Astrocyte (in vitro differentiated cells and primary cell): ENCODE measurements at regions not wholly inside any gene's neighbourhood (a gene's known extent, or its start where the extent isn't known, plus 50 kb on each side); places are given as distances from the start of the nearest gene placed in this dataset.

Experiments used
- DNase-seq: peaks from one replicate; pipeline ENCODE4 v3.0.0-alpha.2; 2010; ENCODE audit warnings: low read depth
- FAIRE-seq: peaks from 2 replicates; lab custom pipeline; 2011; peaks lifted over from hg19 to GRCh38; lab: Jason Lieb, UNC
- H2AFZ ChIP-seq: 2 replicates; pipeline ENCODE4 v1.6.0; 2012; ENCODE audit warnings: low read depth, low read length, inconsistent platforms
- H3K27ac ChIP-seq: 2 replicates; pipeline ENCODE4 v1.5.1; 2011; ENCODE audit warnings: low read depth, low read length, inconsistent platforms
- H3K27me3 ChIP-seq: 2 replicates; pipeline ENCODE4 v1.6.0; 2011; ENCODE audit warnings: low read length, inconsistent platforms; ENCODE audit not compliant: insufficient read depth
- H3K36me3 ChIP-seq: 2 replicates; pipeline ENCODE4 v1.5.1; 2011; ENCODE audit warnings: low read length, inconsistent platforms; ENCODE audit not compliant: insufficient read depth
- H3K4me1 ChIP-seq: 2 replicates; pipeline ENCODE4 v1.5.1; 2011; ENCODE audit warnings: low read length, inconsistent platforms; ENCODE audit not compliant: insufficient read depth
- H3K4me2 ChIP-seq: 2 replicates; pipeline ENCODE4 v1.6.0; 2012; ENCODE audit warnings: low read length, inconsistent platforms
- H3K4me3 ChIP-seq: 2 replicates; pipeline ENCODE4 v1.5.1; 2011; ENCODE audit warnings: low read depth, mild to moderate bottlenecking, low read length, inconsistent platforms; ENCODE audit not compliant: insufficient read depth
- H3K79me2 ChIP-seq: 2 replicates; pipeline ENCODE4 v1.6.0; 2012; ENCODE audit warnings: mild to moderate bottlenecking, low read length, inconsistent platforms; ENCODE audit not compliant: insufficient read depth
- H3K9ac ChIP-seq: 2 replicates; pipeline ENCODE4 v1.6.0; 2012; ENCODE audit warnings: mild to moderate bottlenecking, low read length, inconsistent platforms
- H3K9me3 ChIP-seq: 2 replicates; pipeline ENCODE4 v1.5.1; 2012; ENCODE audit warnings: low read depth, mild to moderate bottlenecking, low read length, inconsistent platforms; ENCODE audit not compliant: insufficient read depth
- H4K20me1 ChIP-seq: 2 replicates; pipeline ENCODE4 v1.6.0; 2012; ENCODE audit warnings: low read length, inconsistent platforms; ENCODE audit not compliant: insufficient read depth
- H3K27ac Mint-ChIP-seq: one replicate; pipeline ENCODE4 v1.8.0; 2021; ENCODE audit warnings: mild to moderate bottlenecking, mixed read lengths; ENCODE audit not compliant: unreplicated experiment
- H3K27me3 Mint-ChIP-seq: one replicate; pipeline ENCODE4 v1.8.0; 2021; ENCODE audit warnings: low read depth, mixed read lengths; ENCODE audit not compliant: unreplicated experiment
- H3K36me3 Mint-ChIP-seq: one replicate; pipeline ENCODE4 v1.8.0; 2021; ENCODE audit warnings: low read depth, mixed read lengths; ENCODE audit not compliant: unreplicated experiment
- H3K4me1 Mint-ChIP-seq: one replicate; pipeline ENCODE4 v1.8.0; 2021; ENCODE audit warnings: low read depth, mixed read lengths; ENCODE audit not compliant: unreplicated experiment
- H3K4me3 Mint-ChIP-seq: one replicate; pipeline ENCODE4 v1.8.0; 2021; ENCODE audit warnings: mild to moderate bottlenecking, moderate library complexity, mixed read lengths; ENCODE audit not compliant: unreplicated experiment
- H3K9me3 Mint-ChIP-seq: one replicate; pipeline ENCODE4 v1.8.0; 2021; ENCODE audit warnings: mild to moderate bottlenecking, mixed read lengths; ENCODE audit not compliant: unreplicated experiment
- CTCF ChIP-seq: IDR thresholded peaks from 2 replicates; pipeline ENCODE4 v1.5.1; 2011; ENCODE audit warnings: low read depth, mild to moderate bottlenecking, inconsistent platforms, low read length, moderate library complexity; ENCODE audit not compliant: insufficient read depth
- EZH2 ChIP-seq: IDR thresholded peaks from 2 replicates; pipeline ENCODE4 v1.6.1; 2012; ENCODE audit warnings: mild to moderate bottlenecking, low read length, inconsistent platforms; ENCODE audit not compliant: insufficient read depth

- Histone ChIP-seq H4K20me1 (no peaks in the 10 kb centered on the region), H3K27me3 (no peaks in the 10 kb centered on the region), H3K9me3 (no peaks in the 10 kb centered on the region), H3K4me3 (no peak overlapping the region), H3K9ac (no peak overlapping the region), H3K79me2 (no peaks in the 10 kb centered on the region), H3K4me1 (peaks cover 8% of the 10 kb centered on the region), H3K4me2 (no peak overlapping the region), H3K36me3 (no peaks in the 10 kb centered on the region), H3K27ac (no peak overlapping the region), H2AFZ (no peak overlapping the region)
- H3K4me1 Mint-ChIP-seq = no peaks in the 10 kb centered on the region
- no peaks in the 10 kb centered on the region for H3K36me3 Mint-ChIP-seq
- H3K27ac Mint-ChIP-seq = no peak overlapping the region
- H3K9me3 Mint-ChIP-seq = no peaks in the 10 kb centered on the region
- no peak for DNase-seq
- H3K27me3 Mint-ChIP-seq = no peaks in the 10 kb centered on the region
- no peak for TF ChIP-seq EZH2
- TF ChIP-seq CTCF = no peak
- no peak overlapping the region for H3K4me3 Mint-ChIP-seq
- FAIRE-seq = no peak
Observed at GRCh38 chr3:106403371-106404145, 534.7 kb upstream of the CBLB start.

GRCh38 chr3:106413683-106414082 lies 544.9 kb upstream of the CBLB start:
- no peak overlapping the region for H3K4me3 Mint-ChIP-seq
- FAIRE-seq (no peak), DNase-seq (no peak)
- peaks cover 7% of the 10 kb centered on the region for H3K9me3 Mint-ChIP-seq
- no peaks in the 10 kb centered on the region for H3K79me2 ChIP-seq
- H3K4me2 ChIP-seq = no peak overlapping the region
- H3K4me1 Mint-ChIP-seq = no peaks in the 10 kb centered on the region
- H3K27me3 Mint-ChIP-seq = no peaks in the 10 kb centered on the region
- H3K9me3 ChIP-seq = no peaks in the 10 kb centered on the region
- H4K20me1 ChIP-seq = no peaks in the 10 kb centered on the region
- no peak overlapping the region for H2AFZ ChIP-seq
- no peaks in the 10 kb centered on the region for H3K27me3 ChIP-seq
- H3K36me3 Mint-ChIP-seq = peaks cover 3% of the 10 kb centered on the region
- no peak for TF ChIP-seq EZH2
- no peak for TF ChIP-seq CTCF
- H3K4me3 ChIP-seq = no peak overlapping the region
- no peaks in the 10 kb centered on the region for H3K4me1 ChIP-seq
- H3K36me3 ChIP-seq = no peaks in the 10 kb centered on the region
- no peak overlapping the region for H3K27ac Mint-ChIP-seq
- H3K27ac ChIP-seq = no peak overlapping the region
- no peak overlapping the region for H3K9ac ChIP-seq

- H3K4me3 Mint-ChIP-seq = no peak overlapping the region
- no peak overlapping the region for H3K4me3 ChIP-seq
- no peaks in the 10 kb centered on the region for H3K36me3 Mint-ChIP-seq
- FAIRE-seq (no peak), DNase-seq (no peak)
- no peak overlapping the region for H3K9ac ChIP-seq
- H3K27me3 Mint-ChIP-seq = no peaks in the 10 kb centered on the region
- TF ChIP-seq CTCF = no peak
- no peak for TF ChIP-seq EZH2
- no peak overlapping the region for H2AFZ ChIP-seq
- H3K27ac ChIP-seq = no peak overlapping the region
- no peaks in the 10 kb centered on the region for H3K36me3 ChIP-seq
- no peaks in the 10 kb centered on the region for H3K27me3 ChIP-seq
- no peaks in the 10 kb centered on the region for H3K79me2 ChIP-seq
- no peaks in the 10 kb centered on the region for H4K20me1 ChIP-seq
- H3K4me2 ChIP-seq = no peak overlapping the region
- H3K9me3 ChIP-seq = no peaks in the 10 kb centered on the region
- peaks cover 8% of the 10 kb centered on the region for H3K4me1 ChIP-seq
- peaks cover 14% of the 10 kb centered on the region for H3K4me1 Mint-ChIP-seq
- no peak overlapping the region for H3K27ac Mint-ChIP-seq
- H3K9me3 Mint-ChIP-seq = peaks cover 2% of the 10 kb centered on the region
Observed at GRCh38 chr3:106420628-106421027, 551.8 kb upstream of the CBLB start.
